ENCODE measurements at regions not wholly inside any gene's neighbourhood (a gene's known extent, or its start where the extent isn't known, plus 50 kb on each side); places are given as distances from the start of the nearest gene placed in this dataset.

- no peak for DNase-seq
Observed at GRCh38 chr13:76829572-76830327, 56.5 kb downstream of the KCTD12 start.

DNA sequence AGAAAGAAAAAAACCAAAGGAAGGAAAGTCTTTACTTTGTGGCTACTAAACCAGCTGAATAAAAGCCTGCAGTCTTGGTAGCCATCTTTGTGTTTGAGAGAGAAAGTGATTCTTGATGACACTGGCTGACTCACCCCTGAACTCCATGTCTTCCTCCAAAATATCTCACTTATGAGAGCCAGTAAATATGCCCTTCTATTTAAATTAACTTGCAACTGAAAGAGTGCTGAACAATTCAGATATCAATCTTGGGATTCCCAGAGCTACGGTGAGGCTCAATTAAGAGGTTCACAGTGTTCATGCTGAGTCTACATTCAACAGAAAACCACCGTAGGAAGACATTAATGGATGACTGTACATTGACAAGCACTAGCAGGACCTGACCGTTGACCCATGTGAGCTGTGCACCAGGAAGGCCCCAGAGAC lies 57.9 kb downstream of the KCTD12 start:
- DNase-seq, result peak in 1 of 4 experiments; percentile 13

DNA sequence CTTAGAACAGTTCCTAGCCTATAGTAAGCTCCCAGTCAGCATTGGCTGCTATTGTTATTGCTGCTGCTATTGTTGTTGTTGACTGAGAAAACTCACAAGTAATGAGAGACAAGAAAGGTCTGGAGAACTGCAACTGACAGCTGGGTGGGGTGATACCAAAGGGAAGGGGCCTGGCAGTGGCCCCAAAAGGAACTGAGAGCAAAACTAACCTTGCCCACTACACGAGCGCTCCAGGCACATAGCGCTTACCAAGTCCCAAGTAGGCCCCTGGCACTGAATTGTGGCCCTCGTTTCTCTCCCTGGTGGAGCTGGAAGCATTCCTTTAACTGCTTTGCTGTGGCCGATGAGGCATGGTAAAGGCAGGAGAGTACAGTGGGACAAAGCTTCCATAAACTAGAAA lies 59.7 kb downstream of the KCTD12 start:
- no peak for DNase-seq

DNA sequence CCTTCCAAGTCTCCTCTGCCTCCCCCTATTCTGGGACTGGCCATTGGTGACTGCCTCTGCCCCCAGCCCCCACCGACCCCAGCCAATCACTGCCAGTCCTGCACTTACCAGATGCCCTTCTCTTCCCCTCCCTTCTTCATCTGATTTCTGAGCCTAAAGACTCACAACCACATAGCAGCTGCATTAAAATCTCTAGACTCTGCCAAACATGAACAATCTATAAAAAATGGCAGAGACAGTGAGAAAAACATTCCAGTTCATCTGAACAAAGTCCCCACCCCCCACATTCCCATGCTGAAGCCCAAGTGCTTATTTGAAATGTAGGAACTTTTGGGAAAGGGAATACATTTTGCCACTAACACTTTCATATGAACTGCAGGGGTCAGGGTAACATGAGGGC lies 60.8 kb downstream of the KCTD12 start:
- no peak for DNase-seq

GRCh38 chr13:76823969-76824368 lies 62.2 kb downstream of the KCTD12 start:
- DNase-seq, result no peak

DNA sequence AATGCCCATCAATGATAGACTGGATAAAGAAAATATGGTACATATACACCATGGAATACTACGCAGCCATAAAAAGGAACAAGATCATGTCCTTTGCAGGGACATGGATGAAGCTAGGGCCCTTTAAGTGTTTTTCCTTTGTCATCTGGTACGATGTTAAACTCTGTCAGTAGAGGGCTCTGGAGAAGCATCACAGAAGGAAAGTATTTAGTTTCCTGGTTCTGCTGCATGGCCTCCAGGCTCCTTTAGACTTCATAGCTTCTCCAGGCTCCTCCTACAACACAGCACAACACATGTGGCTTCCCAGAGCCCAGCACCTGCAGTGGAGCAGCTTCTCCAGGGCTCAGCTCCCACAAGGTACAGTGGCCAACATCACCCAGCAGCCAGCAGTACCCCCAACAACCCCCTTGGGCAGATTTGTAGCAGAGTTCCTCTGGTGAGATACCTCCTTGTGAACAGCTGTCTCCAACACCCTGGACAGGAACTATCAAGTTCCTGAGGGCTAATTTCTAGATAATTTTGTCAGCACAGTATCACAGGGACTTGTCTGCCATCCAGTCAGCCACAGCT lies 63.4 kb downstream of the KCTD12 start:
- peak; percentile 51 to 85 (median 70) for DNase-seq

DNA sequence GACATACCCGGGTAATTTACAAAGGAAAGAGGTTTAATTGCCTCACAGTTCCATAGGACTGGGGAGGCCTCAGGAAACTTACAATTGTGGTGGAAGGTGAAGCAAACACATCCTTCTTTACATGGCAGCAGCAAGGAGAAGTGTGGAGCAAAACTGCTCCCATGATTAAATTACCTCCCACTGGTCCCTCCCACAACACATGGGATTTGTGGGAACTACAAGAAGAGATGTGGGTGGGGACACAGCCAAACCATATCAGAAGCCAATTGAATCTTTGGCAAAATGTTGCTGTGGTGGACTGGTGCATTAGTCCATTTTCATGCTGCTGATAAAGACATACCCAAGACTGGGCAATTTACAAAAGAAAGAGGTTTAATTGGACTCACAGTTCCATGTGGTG lies 65.0 kb downstream of the KCTD12 start:
- peak in 2 of 4 experiments; percentile 10 to 31 for DNase-seq

- DNase-seq, result no peak
Observed at GRCh38 chr13:76820759-76821158, 65.4 kb downstream of the KCTD12 start.

GRCh38 chr13:76816394-76816793 lies 69.8 kb downstream of the KCTD12 start:
- peak in 2 of 4 experiments; percentile 25 to 35 for DNase-seq

- DNase-seq, result no peak
Observed at GRCh38 chr13:76815344-76815743, 70.9 kb downstream of the KCTD12 start.

DNA sequence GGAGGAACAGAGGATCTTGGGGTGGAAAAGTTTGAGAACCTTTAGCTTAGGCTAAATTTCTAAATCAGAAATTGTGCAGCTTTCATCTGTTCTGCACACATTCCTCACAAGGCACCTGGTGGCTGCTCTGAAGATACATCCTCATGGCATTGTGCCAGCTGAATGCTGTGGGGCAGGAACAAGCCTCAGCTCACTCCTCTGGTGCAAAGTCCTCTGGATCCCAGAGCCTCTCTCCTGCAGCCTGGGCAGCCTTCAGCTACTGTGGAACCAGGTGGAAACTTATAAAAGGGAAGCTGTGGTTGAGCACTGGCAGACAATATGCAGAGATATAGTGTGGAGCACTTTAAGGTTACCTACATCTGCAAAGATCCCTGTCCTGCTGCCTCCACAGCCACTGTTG lies 72.3 kb downstream of the KCTD12 start:
- DNase-seq, result peak; percentile 9 to 55 (median 25)

DNA sequence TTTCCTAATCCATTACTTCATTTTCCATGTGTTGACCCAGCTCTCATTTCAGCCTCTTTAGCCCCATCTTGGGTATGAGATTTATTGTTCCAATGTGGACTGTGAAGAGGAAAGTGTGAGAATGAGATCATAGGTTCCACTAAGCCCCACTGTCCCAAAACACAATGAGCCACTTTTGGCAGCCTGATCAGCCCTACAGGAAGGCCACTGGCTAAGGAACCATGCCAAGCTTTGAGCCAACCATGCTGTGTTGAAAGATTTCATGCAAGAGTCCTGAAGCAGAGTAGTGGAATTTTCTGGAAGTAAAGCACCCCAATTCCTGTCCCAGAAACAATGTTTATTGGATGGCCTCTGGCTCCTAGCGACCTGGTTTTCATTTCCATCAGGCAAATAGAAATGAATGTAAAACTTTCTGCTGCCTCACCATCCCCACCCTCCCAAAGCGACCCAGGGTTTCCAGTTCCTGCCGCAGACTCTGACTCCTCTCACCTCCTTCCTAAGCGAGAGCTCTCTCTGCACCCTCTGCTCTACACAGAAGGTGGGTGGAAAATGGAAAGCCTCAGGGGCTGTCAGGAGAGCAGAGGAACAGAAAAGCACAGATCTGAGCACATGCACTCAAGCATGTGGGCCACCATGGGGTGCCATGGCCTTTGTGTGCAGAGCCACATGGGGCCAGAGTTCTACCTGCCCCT lies 73.1 kb downstream of the KCTD12 start:
- peak in 1 of 4 experiments; percentile 16 for DNase-seq

GRCh38 chr13:76812206-76812897 lies 73.9 kb downstream of the KCTD12 start:
- DNase-seq, result peak; percentile 10 to 55 (median 34)

DNA sequence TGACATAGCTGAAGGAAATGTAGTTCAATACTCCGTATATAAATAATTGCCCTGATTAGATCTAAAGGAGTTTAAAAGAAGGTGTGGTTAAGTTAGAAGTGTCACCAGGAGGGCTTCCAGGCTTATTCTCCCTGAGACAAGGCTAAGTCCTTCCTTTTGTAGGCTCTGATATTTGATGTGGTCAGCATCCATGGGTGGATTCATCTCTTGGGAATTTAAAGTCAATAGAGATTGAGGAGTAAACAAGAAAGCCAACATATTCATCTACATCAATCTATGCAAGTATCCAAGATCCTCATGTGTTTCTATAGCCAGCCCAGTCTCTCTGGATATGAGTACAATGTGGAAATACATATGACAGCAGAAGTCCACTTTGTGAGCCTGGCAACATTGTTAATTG lies 76.8 kb downstream of the KCTD12 start:
- no peak for DNase-seq

GRCh38 chr13:76808927-76809326 lies 77.3 kb downstream of the KCTD12 start:
- no peak for DNase-seq

DNA sequence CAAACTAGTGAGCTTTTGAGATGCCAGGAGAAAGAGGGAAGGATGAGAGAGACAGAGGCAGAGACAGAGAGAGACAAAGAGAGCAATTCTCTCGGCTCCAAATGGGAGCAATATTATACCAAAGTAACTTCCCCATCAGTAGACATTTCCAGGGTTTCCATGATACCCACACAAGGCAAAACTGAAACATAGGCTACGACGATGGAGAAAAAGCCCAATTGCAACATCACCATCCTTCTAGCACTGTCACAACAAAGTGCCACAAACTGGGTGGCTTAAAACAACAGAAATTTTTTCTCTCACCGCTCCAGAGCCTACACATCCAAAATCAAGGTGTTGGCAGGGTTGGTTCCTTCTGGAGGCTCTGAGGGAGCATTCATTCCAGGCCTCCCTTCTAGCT lies 81.4 kb downstream of the KCTD12 start:
- peak in 2 of 4 experiments; percentile 19 to 28 for DNase-seq

DNA sequence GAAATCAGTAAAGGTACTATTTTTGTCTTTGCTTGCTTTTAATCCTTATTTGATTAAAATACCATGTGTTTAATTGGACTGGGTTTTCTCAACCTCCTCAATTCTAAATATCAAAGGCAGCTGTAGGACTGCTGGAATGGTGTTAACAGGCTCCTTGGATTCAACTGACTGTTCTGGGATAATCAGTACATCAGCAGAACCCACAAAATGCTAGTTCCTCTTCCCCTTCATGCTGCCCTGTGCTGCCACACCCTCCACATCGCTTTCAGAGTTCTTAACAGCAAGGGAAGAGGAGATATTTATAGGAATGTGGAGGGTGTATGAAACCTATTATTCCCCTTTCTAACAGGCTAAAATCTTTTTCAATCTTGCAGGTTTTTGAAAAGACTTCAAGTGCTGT lies 82.4 kb downstream of the KCTD12 start:
- peak; percentile 49 to 75 (median 70) for DNase-seq

DNA sequence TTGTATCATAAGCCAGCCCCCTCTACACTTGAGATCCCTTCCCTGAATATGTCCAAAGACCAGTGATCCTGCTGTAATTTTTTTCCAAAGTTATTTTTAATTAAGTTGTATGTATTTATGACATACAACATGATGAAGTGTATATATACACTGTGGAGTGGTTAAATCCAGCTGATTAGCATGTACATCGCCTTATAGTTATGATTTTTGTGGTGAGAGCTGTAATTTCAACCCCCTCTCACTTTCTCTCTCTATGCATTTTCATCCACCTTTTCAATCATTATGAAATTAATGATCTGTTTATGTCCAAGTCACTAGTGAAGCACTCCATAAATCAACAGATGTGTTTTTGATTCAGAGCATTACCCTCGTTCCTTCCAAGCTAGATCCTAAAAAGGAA lies 85.3 kb downstream of the KCTD12 start:
- no peak for DNase-seq

- DNase-seq, result peak in 3 of 4 experiments; percentile 10 to 71 (median 54)
Observed at GRCh38 chr13:76799696-76800095, 86.5 kb downstream of the KCTD12 start.

- peak; percentile 42 to 63 (median 58) for DNase-seq
Observed at GRCh38 chr13:76798037-76798436, 88.2 kb downstream of the KCTD12 start.

DNA sequence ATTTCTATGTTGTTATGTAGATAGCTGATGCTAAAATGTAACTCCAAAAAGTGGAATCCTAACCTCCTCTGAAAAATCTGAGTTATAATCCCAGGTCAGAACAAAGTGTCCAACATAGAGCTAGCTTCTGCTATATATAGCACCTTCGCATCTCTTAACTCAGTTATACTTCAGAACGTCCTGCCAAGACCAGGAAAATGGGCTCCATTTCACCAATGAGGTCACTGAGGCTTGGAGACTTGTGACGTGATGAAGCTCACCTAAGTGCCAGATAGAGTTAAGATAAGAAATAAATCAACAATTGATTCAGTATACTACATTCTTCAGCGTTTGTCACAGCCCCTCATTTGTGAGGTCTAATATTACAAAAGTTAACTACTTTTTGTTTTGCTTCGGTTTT lies 88.8 kb downstream of the KCTD12 start:
- DNase-seq, result no peak

- no peak for DNase-seq
Observed at GRCh38 chr13:76796851-76797250, 89.4 kb downstream of the KCTD12 start.

Data from suppressor macrophage (primary cell).